ENCODE measurements at regions not wholly inside any gene's neighbourhood (a gene's known extent, or its start where the extent isn't known, plus 50 kb on each side); places are given as distances from the start of the nearest gene placed in this dataset.

GRCh38 chr5:5589857-5590256 is 167.4 kb downstream of the ICE1 start:
- no peak for TF ChIP-seq POLR2A (IDR thresholded peaks at IDR 0.05; ENCODE audit: low read depth, low read length)
- no peak for TF ChIP-seq TAF1 (IDR thresholded peaks at IDR 0.05; ENCODE audit: borderline replicate concordance, low read depth, low read length)

Data from GM12892 (cell line).